B cell (primary cell): ENCODE measurements at regions not wholly inside any gene's neighbourhood (a gene's known extent, or its start where the extent isn't known, plus 50 kb on each side); places are given as distances from the start of the nearest gene placed in this dataset.
"Not testable (repeated sequence)": the region's sequence is repeated elsewhere in the genome, so short reads cannot be mapped to it uniquely, and the experiment has no call there.

Source experiments
- CTCF ChIP-seq: fragments of 200-600 bp; IDR thresholded peaks from one replicate; pipeline ENCODE4 v1.8.0; 2022; ENCODE audit warnings: antibody characterized with exemption, mild to moderate bottlenecking
- EZH2 ChIP-seq: IDR thresholded peaks from 2 replicates; pipeline ENCODE4 v1.6.1; 2012; ENCODE audit warnings: borderline replicate concordance, low read depth, mild to moderate bottlenecking, moderate library complexity, low read length; ENCODE audit not compliant: insufficient read depth, poor library complexity, severe bottlenecking

- not testable (repeated sequence) for TF ChIP-seq CTCF, EZH2
Observed at GRCh38 chr15:96491066-96491699, 160.7 kb downstream of the NR2F2 start.
